ENCODE measurements at regions not wholly inside any gene's neighbourhood (a gene's known extent, or its start where the extent isn't known, plus 50 kb on each side); places are given as distances from the start of the nearest gene placed in this dataset.

DNA sequence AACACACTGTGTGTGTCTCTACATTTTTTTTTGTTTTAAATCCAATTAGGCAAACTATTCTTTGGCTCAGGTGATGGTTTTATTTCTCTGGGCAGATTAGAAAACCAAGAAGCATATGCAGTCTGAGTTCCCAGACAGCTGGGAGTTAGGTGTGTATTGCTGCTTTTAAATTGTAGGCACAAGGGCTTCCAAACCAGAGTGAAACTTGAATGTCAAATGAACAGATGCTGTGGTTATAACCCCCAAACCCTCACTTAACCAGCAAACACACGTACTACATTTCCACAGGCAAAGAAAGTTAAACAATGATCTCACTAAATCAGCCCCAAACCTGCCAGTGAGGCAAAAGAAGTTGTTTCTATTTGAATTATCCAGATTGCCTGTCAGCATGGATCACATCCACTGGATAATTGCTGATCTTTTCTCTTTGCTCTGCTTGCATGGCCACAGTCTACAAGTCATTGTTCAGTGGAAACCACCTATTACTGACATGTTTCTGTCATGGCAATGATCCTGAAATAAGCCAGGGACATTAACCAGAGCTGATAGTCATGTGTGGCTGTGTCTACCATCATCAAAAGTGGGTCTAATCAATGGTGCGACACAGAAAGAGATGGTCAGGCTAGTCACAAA, 576.5 kb upstream of the PLXNA2 start:
- intact Hi-C loops (cut with micrococcal nuclease; ENCODE audit: unreplicated experiment) = no loop called here
- Histone ChIP-seq H3K79me2 (ENCODE audit: insufficient read depth, low read depth, low read length) (no peaks in the 10 kb centered on the region), H3K4me3 (ENCODE audit: low read depth, low read length, poor library complexity, severe bottlenecking) (no peak overlapping the region), H3K4me1 (ENCODE audit: insufficient read depth, low read length, poor library complexity, severe bottlenecking) (no peaks in the 10 kb centered on the region), H3K9me2 (ENCODE audit: insufficient read depth, low read length) (no peaks in the 10 kb centered on the region), H3K36me3 (ENCODE audit: insufficient read depth, low read length) (no peaks in the 10 kb centered on the region), H4K20me1 (ENCODE audit: insufficient read depth, low read length) (no peaks in the 10 kb centered on the region), H3K27ac (ENCODE audit: low read depth, low read length, poor library complexity, severe bottlenecking) (no peak overlapping the region), H2AFZ (ENCODE audit: low read length) (no peak overlapping the region), H3K9me3 (ENCODE audit: low read length) (no peaks in the 10 kb centered on the region), H3K4me2 (ENCODE audit: low read length) (no peak overlapping the region)
- ChIA-PET CTCF (ENCODE audit: unreplicated experiment) (no interaction called here), POLR2A (no interaction called here)
- TF ChIP-seq CTCF (conservative IDR thresholded peaks at IDR 0.05; ENCODE audit: low read length) = no peak
- TF ChIP-seq EZH2phosphoT487 (IDR thresholded peaks at IDR 0.05; ENCODE audit: borderline replicate concordance, low read depth, low read length) = no peak
- no TSS peak for BruUV-seq (replicated peaks)
- no peak for DNase-seq (ENCODE audit: low spot score)

- intact Hi-C loops (cut with micrococcal nuclease; ENCODE audit: unreplicated experiment) = no loop called here
- Histone ChIP-seq H3K4me3 (ENCODE audit: low read depth, low read length, poor library complexity, severe bottlenecking) (no peak overlapping the region), H4K20me1 (ENCODE audit: insufficient read depth, low read length) (no peaks in the 10 kb centered on the region), H3K9me3 (ENCODE audit: low read length) (no peaks in the 10 kb centered on the region), H3K36me3 (ENCODE audit: insufficient read depth, low read length) (no peaks in the 10 kb centered on the region), H3K79me2 (ENCODE audit: insufficient read depth, low read depth, low read length) (no peaks in the 10 kb centered on the region), H3K4me1 (ENCODE audit: insufficient read depth, low read length, poor library complexity, severe bottlenecking) (no peaks in the 10 kb centered on the region), H3K9me2 (ENCODE audit: insufficient read depth, low read length) (no peaks in the 10 kb centered on the region), H3K27ac (ENCODE audit: low read depth, low read length, poor library complexity, severe bottlenecking) (no peak overlapping the region), H2AFZ (ENCODE audit: low read length) (no peak overlapping the region), H3K4me2 (ENCODE audit: low read length) (no peak overlapping the region)
- DNase-seq (ENCODE audit: low spot score) = no peak
- BruUV-seq (replicated peaks) = no TSS peak
- ChIA-PET POLR2A (interaction anchor here (0.6 kb wide), 1 partner anchor 111 kb away, joined by 4 read pairs; no protein-coding TSS in a partner anchor), CTCF (ENCODE audit: unreplicated experiment) (no interaction called here)
- no peak for TF ChIP-seq CTCF (conservative IDR thresholded peaks at IDR 0.05; ENCODE audit: low read length)
- no peak for TF ChIP-seq EZH2phosphoT487 (IDR thresholded peaks at IDR 0.05; ENCODE audit: borderline replicate concordance, low read depth, low read length)
These were observed 577.8 kb upstream of the PLXNA2 start for GRCh38 chr1:208821939-208822338.

DNA sequence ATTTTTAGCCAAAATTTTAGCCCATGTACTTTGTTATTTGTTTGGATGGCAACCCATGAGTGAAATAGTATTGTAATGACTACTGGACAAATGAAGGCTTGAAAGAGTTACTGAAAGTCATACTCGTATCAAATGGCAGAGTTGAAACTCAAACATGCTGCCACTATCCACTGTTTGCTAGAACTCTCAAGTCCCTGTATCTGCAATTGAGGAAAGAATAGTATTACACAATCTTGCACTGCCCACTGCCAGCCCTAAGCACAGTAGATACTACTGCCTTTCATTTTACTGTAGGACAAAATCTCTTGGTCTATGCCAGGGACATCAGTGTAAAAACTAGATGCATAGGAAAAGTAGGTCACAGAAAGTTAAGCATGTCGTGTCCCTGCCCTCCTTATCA, 581.1 kb upstream of the PLXNA2 start:
- BruUV-seq (replicated peaks) = no TSS peak
- no peaks in the 10 kb centered on the region for H4K20me1 ChIP-seq (ENCODE audit: insufficient read depth, low read length)
- ChIA-PET POLR2A (interaction anchor here (0.6 kb wide), 1 partner anchor 629 kb away, joined by 7 read pairs; no protein-coding TSS in a partner anchor), CTCF (ENCODE audit: unreplicated experiment) (no interaction called here)
- no peak for DNase-seq (ENCODE audit: low spot score)
- no peaks in the 10 kb centered on the region for H3K9me2 ChIP-seq (ENCODE audit: insufficient read depth, low read length)
- no peaks in the 10 kb centered on the region for H3K79me2 ChIP-seq (ENCODE audit: insufficient read depth, low read depth, low read length)
- no peak overlapping the region for H3K4me3 ChIP-seq (ENCODE audit: low read depth, low read length, poor library complexity, severe bottlenecking)
- no peaks in the 10 kb centered on the region for H3K4me1 ChIP-seq (ENCODE audit: insufficient read depth, low read length, poor library complexity, severe bottlenecking)
- intact Hi-C loops (cut with micrococcal nuclease; ENCODE audit: unreplicated experiment) = no loop called here
- H3K27ac ChIP-seq (ENCODE audit: low read depth, low read length, poor library complexity, severe bottlenecking) = no peak overlapping the region
- no peak overlapping the region for H2AFZ ChIP-seq (ENCODE audit: low read length)
- no peaks in the 10 kb centered on the region for H3K36me3 ChIP-seq (ENCODE audit: insufficient read depth, low read length)
- no peak for TF ChIP-seq CTCF (conservative IDR thresholded peaks at IDR 0.05; ENCODE audit: low read length)
- TF ChIP-seq EZH2phosphoT487 (IDR thresholded peaks at IDR 0.05; ENCODE audit: borderline replicate concordance, low read depth, low read length) = no peak
- no peaks in the 10 kb centered on the region for H3K9me3 ChIP-seq (ENCODE audit: low read length)
- H3K4me2 ChIP-seq (ENCODE audit: low read length) = no peak overlapping the region
